Natural killer cell (primary cell): ENCODE measurements at regions not wholly inside any gene's neighbourhood (a gene's known extent, or its start where the extent isn't known, plus 50 kb on each side); places are given as distances from the start of the nearest gene placed in this dataset.

Experiments
- ATAC-seq, 3 donors: fragments of 150-1000 bp in 2 of 3; fragments of 200-7000 bp in 1 of 3; cut with Tn5 transposase; 1 replicate in 1 of 3; 2 replicates in 2 of 3; pipeline ENCODE4 v1.10.0; 2021; ENCODE audit warnings: mild to moderate bottlenecking in 2 of 3, moderate library complexity in 2 of 3
- DNase-seq, 2 donors: peaks; one replicate each; pipeline versions ENCODE4 v3.0.0 to v3.0.0-alpha.2; 2013 to 2021; ENCODE audit warnings: mixed read lengths in 1 of 2
- H3K27ac ChIP-seq: one replicate; pipeline ENCODE4 v1.5.1; 2013; ENCODE audit warnings: mild to moderate bottlenecking, low read length
- H3K27me3 ChIP-seq: one replicate; pipeline ENCODE4 v1.6.1; 2013; ENCODE audit warnings: low read length; ENCODE audit not compliant: control insufficient read depth, insufficient read depth
- H3K36me3 ChIP-seq: one replicate; pipeline ENCODE4 v1.6.1; 2013; ENCODE audit warnings: low read length; ENCODE audit not compliant: control insufficient read depth, insufficient read depth
- H3K4me1 ChIP-seq: one replicate; pipeline ENCODE4 v1.6.1; 2013; ENCODE audit warnings: low read length; ENCODE audit not compliant: control insufficient read depth, insufficient read depth
- H3K4me3 ChIP-seq: one replicate; pipeline ENCODE4 v1.5.1; 2013; ENCODE audit warnings: low read length
- H3K9me3 ChIP-seq: one replicate; pipeline ENCODE4 v1.6.1; 2013; ENCODE audit warnings: low read length; ENCODE audit not compliant: control insufficient read depth, insufficient read depth
- H3K27ac Mint-ChIP-seq, 2 donors: one replicate each; pipeline ENCODE4 v1.8.0; 2022; ENCODE audit warnings: mild to moderate bottlenecking in 2 of 2, mixed read lengths in 2 of 2, moderate library complexity in 1 of 2
- H3K27me3 Mint-ChIP-seq, 2 donors: one replicate each; pipeline ENCODE4 v1.8.0; 2022; ENCODE audit warnings: low read depth in 2 of 2, mixed read lengths in 2 of 2
- H3K36me3 Mint-ChIP-seq: one replicate; pipeline ENCODE4 v1.8.0; 2022; ENCODE audit warnings: mixed read lengths
- H3K4me1 Mint-ChIP-seq, 2 donors: one replicate each; pipeline ENCODE4 v1.8.0; 2022; ENCODE audit warnings: mixed read lengths in 2 of 2
- H3K4me3 Mint-ChIP-seq: one replicate; pipeline ENCODE4 v1.8.0; 2022; ENCODE audit warnings: mild to moderate bottlenecking, moderate library complexity, mixed read lengths
- H3K9me3 Mint-ChIP-seq, 2 donors: one replicate each; pipeline ENCODE4 v1.8.0; 2022; ENCODE audit warnings: mixed read lengths in 2 of 2
- WGBS: methylation state at CpG from one replicate; pipeline ENCODE4 v1.1.7; 2013; ENCODE audit warnings: missing lambda C conversion rate; ENCODE audit not compliant: insufficient coverage; 5-methylcytosine and 5-hydroxymethylcytosine counted together
- intact Hi-C: fragments of 100-400 bp; cut with micrococcal nuclease; formaldehyde crosslinking; loops from one replicate; pipeline ENCODE4 v1.14.2; 2022
- TF ChIP-seq, protein P1 (sequence below): fragments of 200-600 bp; IDR thresholded peaks from one replicate; pipeline ENCODE4 v1.8.0; 2022; ENCODE audit warnings: antibody characterized with exemption

DNA sequence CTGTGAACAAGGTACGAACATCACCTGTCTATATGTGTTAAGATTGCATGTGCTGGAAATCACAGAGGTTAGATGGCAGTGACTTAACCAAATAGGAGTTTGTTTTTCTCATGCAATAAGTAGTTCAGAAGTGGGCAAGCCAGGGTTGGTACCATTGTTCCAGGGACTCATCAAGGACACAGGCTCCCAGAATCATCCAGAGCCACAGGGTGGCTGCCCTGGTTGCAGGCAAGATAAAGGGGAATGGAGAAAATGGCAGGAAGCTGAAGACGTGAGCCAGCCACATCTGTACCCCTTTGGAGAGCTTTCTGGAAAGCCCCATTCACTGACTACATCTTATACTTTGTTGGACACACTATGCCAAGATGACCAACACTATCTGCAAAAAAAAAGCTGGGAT, 126.0 kb upstream of the IL12B start:
- DNase-seq = no peak
- intact Hi-C loops = no loop called here
- peaks cover 11 to 65% of the 10 kb centered on the region in 2 donors for H3K27me3 Mint-ChIP-seq

DNA sequence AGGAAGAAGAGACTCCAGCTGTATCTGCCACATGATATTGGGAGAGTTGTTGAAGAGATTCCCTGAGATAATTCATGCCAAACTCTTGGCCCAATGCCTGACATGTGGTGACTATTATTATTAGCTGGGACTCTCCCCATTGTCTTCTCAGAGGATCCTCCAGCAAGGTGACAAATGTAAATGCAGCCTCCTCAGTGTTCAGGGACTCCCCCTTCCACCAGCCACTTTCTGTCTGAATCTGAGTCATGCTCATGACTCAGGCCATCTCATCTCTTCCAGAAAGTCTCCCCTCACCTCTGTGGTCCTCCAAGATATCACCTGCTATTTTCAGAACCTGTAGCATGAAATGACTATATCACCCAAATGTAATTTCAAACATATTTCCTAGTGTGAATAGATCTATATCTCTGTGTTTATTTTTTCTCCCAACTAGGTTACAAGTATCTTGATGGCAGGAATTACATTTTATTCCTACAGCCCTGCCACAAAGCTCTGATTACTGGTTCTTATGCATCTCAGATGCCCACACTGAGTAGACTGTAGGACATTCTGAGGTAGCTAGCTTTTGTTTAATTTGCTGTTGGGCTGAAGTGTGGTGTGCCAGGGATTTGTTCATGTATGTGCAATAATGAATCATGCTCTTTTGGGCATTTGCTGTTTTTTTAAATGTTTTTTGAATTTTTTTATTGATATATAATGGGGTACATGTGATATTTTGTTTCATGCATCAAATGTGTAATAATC, 126.6 kb upstream of the IL12B start:
- Histone ChIP-seq H3K4me3 (no peak overlapping the region), H3K4me1 (no peaks in the 10 kb centered on the region), H3K27ac (no peak overlapping the region), H3K27me3 (peaks cover 3% of the 10 kb centered on the region), H3K36me3 (no peaks in the 10 kb centered on the region), H3K9me3 (no peaks in the 10 kb centered on the region)
- Mint-ChIP-seq H3K9me3 (no peaks in the 10 kb centered on the region), H3K4me3 (no peak overlapping the region), H3K4me1 (peaks cover 4 to 5% of the 10 kb centered on the region in 2 donors), H3K27me3 (peaks cover 11 to 65% of the 10 kb centered on the region in 2 donors), H3K36me3 (no peaks in the 10 kb centered on the region), H3K27ac (no peak overlapping the region)
- TF ChIP-seq, protein P1, sequence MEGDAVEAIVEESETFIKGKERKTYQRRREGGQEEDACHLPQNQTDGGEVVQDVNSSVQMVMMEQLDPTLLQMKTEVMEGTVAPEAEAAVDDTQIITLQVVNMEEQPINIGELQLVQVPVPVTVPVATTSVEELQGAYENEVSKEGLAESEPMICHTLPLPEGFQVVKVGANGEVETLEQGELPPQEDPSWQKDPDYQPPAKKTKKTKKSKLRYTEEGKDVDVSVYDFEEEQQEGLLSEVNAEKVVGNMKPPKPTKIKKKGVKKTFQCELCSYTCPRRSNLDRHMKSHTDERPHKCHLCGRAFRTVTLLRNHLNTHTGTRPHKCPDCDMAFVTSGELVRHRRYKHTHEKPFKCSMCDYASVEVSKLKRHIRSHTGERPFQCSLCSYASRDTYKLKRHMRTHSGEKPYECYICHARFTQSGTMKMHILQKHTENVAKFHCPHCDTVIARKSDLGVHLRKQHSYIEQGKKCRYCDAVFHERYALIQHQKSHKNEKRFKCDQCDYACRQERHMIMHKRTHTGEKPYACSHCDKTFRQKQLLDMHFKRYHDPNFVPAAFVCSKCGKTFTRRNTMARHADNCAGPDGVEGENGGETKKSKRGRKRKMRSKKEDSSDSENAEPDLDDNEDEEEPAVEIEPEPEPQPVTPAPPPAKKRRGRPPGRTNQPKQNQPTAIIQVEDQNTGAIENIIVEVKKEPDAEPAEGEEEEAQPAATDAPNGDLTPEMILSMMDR = no peak
- intact Hi-C loops = no loop called here
- ATAC-seq = peak in 2 of 3 donors; percentile 62 to 73
- DNase-seq = peak in 1 of 2 donors; percentile 13

More for the DNA sequence above, 126.0 kb upstream of the IL12B start:
- WGBS = 67% methylated on average over 2 of the region's 2 CpGs
- Mint-ChIP-seq H3K9me3 (no peaks in the 10 kb centered on the region), H3K27ac (no peak overlapping the region), H3K36me3 (no peaks in the 10 kb centered on the region), H3K4me3 (no peak overlapping the region), H3K4me1 (peaks cover 4 to 5% of the 10 kb centered on the region in 2 donors)
- Histone ChIP-seq H3K27ac (no peak overlapping the region), H3K27me3 (peaks cover 3% of the 10 kb centered on the region), H3K36me3 (no peaks in the 10 kb centered on the region), H3K4me1 (no peaks in the 10 kb centered on the region), H3K9me3 (no peaks in the 10 kb centered on the region), H3K4me3 (no peak overlapping the region)
- no peak for ATAC-seq
- TF ChIP-seq, protein P1 = no peak

DNA sequence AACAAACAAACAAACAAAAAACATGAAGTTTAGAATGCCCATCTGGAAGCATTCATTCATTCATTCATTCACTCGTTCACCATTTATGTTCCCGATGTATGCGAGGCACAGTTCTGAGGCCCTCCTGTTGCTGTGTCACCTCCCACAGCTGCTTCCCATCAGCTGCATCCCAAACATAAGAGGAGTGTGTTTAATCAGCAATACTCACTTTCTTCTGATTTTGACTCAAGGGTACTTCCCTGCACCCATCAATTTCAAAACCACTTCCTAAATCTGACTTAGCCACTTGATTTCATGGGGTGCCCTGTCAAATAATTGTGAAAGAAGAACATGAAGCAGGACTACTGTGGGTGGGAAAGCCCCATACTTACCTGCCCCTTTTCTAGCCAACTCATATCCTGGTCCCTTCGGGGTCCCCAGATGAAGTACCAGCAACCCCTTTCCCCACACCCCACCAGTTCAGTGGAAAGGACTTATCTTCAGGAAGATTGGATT, 128.0 kb upstream of the IL12B start:
- Histone ChIP-seq H3K4me3 (no peak overlapping the region), H3K9me3 (no peaks in the 10 kb centered on the region), H3K36me3 (no peaks in the 10 kb centered on the region), H3K27me3 (peaks cover 3% of the 10 kb centered on the region), H3K4me1 (no peaks in the 10 kb centered on the region), H3K27ac (no peak overlapping the region)
- DNase-seq = no peak
- intact Hi-C loops = no loop called here
- WGBS = 59% methylated on average over 4 of the region's 4 CpGs
- H3K27me3 Mint-ChIP-seq = peaks cover 14 to 56% of the 10 kb centered on the region in 2 donors
- no peak overlapping the region for H3K27ac Mint-ChIP-seq
- ATAC-seq = peak in 2 of 3 donors; percentile 13 to 20
- H3K9me3 Mint-ChIP-seq = no peaks in the 10 kb centered on the region
- H3K4me1 Mint-ChIP-seq = peaks cover 0 to 5% of the 10 kb centered on the region in 2 donors
- H3K4me3 Mint-ChIP-seq = no peak overlapping the region
- TF ChIP-seq, protein P1 = no peak
- H3K36me3 Mint-ChIP-seq = no peaks in the 10 kb centered on the region
